RWPE1 (cell line): ENCODE measurements at regions not wholly inside any gene's neighbourhood (a gene's known extent, or its start where the extent isn't known, plus 50 kb on each side); places are given as distances from the start of the nearest gene placed in this dataset.

ENCODE experiments used
- CTCF ChIA-PET: fragments of 350-600 bp; sonication (Branson Sonifier 250); formaldehyde crosslinking; extraction: SDS; loops from one replicate; lab custom pipeline; 2021; lab: Yijun Ruan, JAX
- POLR2A ChIA-PET: fragments of 400-600 bp; formaldehyde crosslinking; extraction: SDS; loops from one replicate; lab custom pipeline; 2020; ENCODE audit warnings: antibody characterized with exemption; ENCODE audit not compliant: low non-redundant PET; lab: Yijun Ruan, JAX
- DNase-seq: peaks from one replicate; pipeline ENCODE4 v3.0.0; 2012; ENCODE audit warnings: low spot score
- H3K27ac ChIP-seq: fragments of 450-650 bp; 2 replicates; pipeline ENCODE4 v1.5.1; 2017
- CTCF ChIP-seq: fragments of 450-650 bp; conservative IDR thresholded peaks from 2 replicates; pipeline ENCODE4 v1.5.1; 2017; ENCODE audit warnings: low read depth, mild to moderate bottlenecking

GRCh38 chr6:102798636-102799035 lies 1405.1 kb downstream of the GRIK2 start:
- ChIA-PET POLR2A (no interaction called here), CTCF (no interaction called here)
- no peak for DNase-seq
- no peak overlapping the region for H3K27ac ChIP-seq
- TF ChIP-seq CTCF = no peak

- H3K27ac ChIP-seq = no peak overlapping the region
- CTCF ChIA-PET = no interaction called here
- TF ChIP-seq CTCF = no peak
- POLR2A ChIA-PET = no interaction called here
- DNase-seq = no peak
These were observed 1400.2 kb downstream of the GRIK2 start for GRCh38 chr6:102793752-102794151.

GRCh38 chr6:102774326-102774725 lies 1380.8 kb downstream of the GRIK2 start:
- POLR2A ChIA-PET = no interaction called here
- TF ChIP-seq CTCF = no peak
- H3K27ac ChIP-seq = no peak overlapping the region
- DNase-seq = no peak
- CTCF ChIA-PET = no interaction called here

GRCh38 chr6:102773636-102774035 lies 1380.1 kb downstream of the GRIK2 start:
- POLR2A ChIA-PET = no interaction called here
- DNase-seq = no peak
- H3K27ac ChIP-seq = no peak overlapping the region
- TF ChIP-seq CTCF = no peak
- CTCF ChIA-PET = interaction anchor here (0.6 kb wide), 1 partner anchor 657 kb away, joined by 3 read pairs; no protein-coding TSS in a partner anchor

- no peak for TF ChIP-seq CTCF
- no peak overlapping the region for H3K27ac ChIP-seq
- DNase-seq = no peak
- ChIA-PET POLR2A (no interaction called here), CTCF (no interaction called here)
These were observed 1373.5 kb downstream of the GRIK2 start for GRCh38 chr6:102766963-102767362.

- DNase-seq = no peak
- TF ChIP-seq CTCF = no peak
- no peak overlapping the region for H3K27ac ChIP-seq
- ChIA-PET POLR2A (no interaction called here), CTCF (interaction anchor here (0.6 kb wide), 1 partner anchor 268 kb away, joined by 3 read pairs; no protein-coding TSS in a partner anchor)
These were observed 1370.8 kb downstream of the GRIK2 start for GRCh38 chr6:102764317-102764716.

GRCh38 chr6:102763891-102764290 lies 1370.4 kb downstream of the GRIK2 start:
- CTCF ChIA-PET = interaction anchor here (0.6 kb wide), 1 partner anchor 267 kb away, joined by 3 read pairs; no protein-coding TSS in a partner anchor
- no peak for TF ChIP-seq CTCF
- POLR2A ChIA-PET = no interaction called here
- no peak overlapping the region for H3K27ac ChIP-seq
- DNase-seq = no peak
